ENCODE measurements at regions not wholly inside any gene's neighbourhood (a gene's known extent, or its start where the extent isn't known, plus 50 kb on each side); places are given as distances from the start of the nearest gene placed in this dataset.

GRCh38 chr1:218895064-218895587, 278.6 kb upstream of the LYPLAL1 start (continued):
- TF ChIP-seq ZBTB26 (CRISPR knock-in tag; IDR thresholded peaks at IDR 0.05; ENCODE audit: borderline replicate concordance) (no peak), BCL6 (CRISPR knock-in tag; IDR thresholded peaks at IDR 0.05) (no peak), ADNP (CRISPR knock-in tag; IDR thresholded peaks at IDR 0.05) (no peak)

GRCh38 chr1:218896202-218896601, 277.5 kb upstream of the LYPLAL1 start:
- ATAC-seq (no peak), DNase-seq (ENCODE audit: low spot score) (no peak), FAIRE-seq (no peak)
- Histone ChIP-seq H3K4me3 (replicated peaks in 1 of 3; ENCODE audit: insufficient read depth in 1 of 3, low read depth in 2 of 3, low read length in 3 of 3) (no peak overlapping the region), H3K27me3 (ENCODE audit: control insufficient read depth in 1 of 2, insufficient read depth in 2 of 2, low read length in 2 of 2) (no peaks in the 10 kb centered on the region), H2AFZ (ENCODE audit: low read length) (no peak overlapping the region), H3K9me3 (ENCODE audit: low read length) (no peaks in the 10 kb centered on the region), H3K36me3 (replicated peaks in 1 of 2; ENCODE audit: control insufficient read depth in 1 of 2, insufficient read depth in 2 of 2, low read length in 2 of 2) (no peaks in the 10 kb centered on the region), H3K27ac (ENCODE audit: extremely low read length, insufficient read depth, low read length) (no peak overlapping the region), H3K79me2 (ENCODE audit: insufficient read depth, low read length) (no peaks in the 10 kb centered on the region), H3K4me1 (ENCODE audit: insufficient read depth, low read length) (no peaks in the 10 kb centered on the region), H4K20me1 (ENCODE audit: insufficient read depth, low read length) (no peaks in the 10 kb centered on the region), H3K4me2 (ENCODE audit: low read depth, low read length) (no peak overlapping the region), H3K9ac (ENCODE audit: insufficient read depth, low read depth, low read length) (no peak overlapping the region)
- ChIA-PET POLR2A (no interaction called here), CTCF (ENCODE audit: low intra/inter-chr PET ratio, low total read pairs) (no interaction called here)
- intact Hi-C loops (cut with micrococcal nuclease; ENCODE audit: unreplicated experiment), result no loop called here
- no TSS peak for BruUV-seq (replicated peaks)
- in situ Hi-C loops (cut with HindIII; ENCODE audit: extremely low pct_ligation_motif_present, low pct_unique_long_range_greater_than_20kb), result no loop called here
- WGBS (ENCODE audit: low lambda C conversion rate), result 28% methylated on average over 5 of the region's 5 CpGs
- TF ChIP-seq NR2C2 (CRISPR knock-in tag; IDR thresholded peaks at IDR 0.05; ENCODE audit: borderline replicate concordance), result no peak
- TF ChIP-seq TBP (CRISPR knock-in tag; IDR thresholded peaks at IDR 0.05), result no peak
- no peak for TF ChIP-seq CC2D1A (CRISPR knock-in tag; IDR thresholded peaks at IDR 0.05)
- no peak for TF ChIP-seq ARID4A (CRISPR knock-in tag; IDR thresholded peaks at IDR 0.05; ENCODE audit: borderline replicate concordance)
- TF ChIP-seq ZNF446 (CRISPR knock-in tag; IDR thresholded peaks at IDR 0.05), result no peak
- no peak for TF ChIP-seq MTERF4 (CRISPR knock-in tag; IDR thresholded peaks at IDR 0.05)
- no peak for TF ChIP-seq ZNF839 (CRISPR knock-in tag; IDR thresholded peaks at IDR 0.05; ENCODE audit: borderline replicate concordance)
- TF ChIP-seq E2F1 (CRISPR knock-in tag; IDR thresholded peaks at IDR 0.05), result no peak
- TF ChIP-seq TARDBP (CRISPR knock-in tag; IDR thresholded peaks at IDR 0.05), result no peak
- TF ChIP-seq THYN1 (CRISPR knock-in tag; IDR thresholded peaks at IDR 0.05; ENCODE audit: borderline replicate concordance, low read depth), result no peak
- no peak for TF ChIP-seq ZNF30 (CRISPR knock-in tag; IDR thresholded peaks at IDR 0.05)

All from HepG2 (cell line).